NOMO-1 treated with dmso at 0.1 percent for 144 hours (cell line): ENCODE measurements at regions not wholly inside any gene's neighbourhood (a gene's known extent, or its start where the extent isn't known, plus 50 kb on each side); places are given as distances from the start of the nearest gene placed in this dataset.
"Not testable (repeated sequence)": the region's sequence is repeated elsewhere in the genome, so short reads cannot be mapped to it uniquely, and the experiment has no call there.

Experiments used
- DNase-seq: peaks from one replicate; lab custom pipeline; 2025; ENCODE audit not compliant: unreplicated experiment; lab: John Stamatoyannopoulos, UW

- no peak for DNase-seq
Observed at GRCh38 chr15:47027322-47027946, 689.9 kb upstream of the SEMA6D start.

GRCh38 chr15:47035475-47036406 is 681.6 kb upstream of the SEMA6D start:
- DNase-seq, result no peak

- no peak for DNase-seq
Observed at GRCh38 chr15:47037003-47037402, 680.3 kb upstream of the SEMA6D start.

DNA sequence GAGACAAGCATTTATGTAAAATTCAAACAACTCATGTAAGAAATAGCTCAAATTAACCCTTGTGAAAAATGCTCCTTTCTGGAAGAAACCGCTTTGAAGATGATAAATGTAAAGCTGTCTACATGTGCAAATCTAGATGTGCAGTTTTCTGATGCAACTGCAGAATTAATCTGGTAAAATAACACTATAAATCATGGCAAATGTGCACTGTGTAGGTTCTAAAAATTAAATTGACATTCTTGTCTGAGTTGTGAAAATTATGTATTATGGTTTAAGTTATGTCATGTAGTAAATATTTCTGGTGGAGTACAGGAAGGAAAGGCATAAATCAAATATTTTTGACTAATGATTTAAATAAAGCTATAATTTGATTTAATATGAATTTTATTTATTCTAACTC is 678.1 kb upstream of the SEMA6D start:
- no peak for DNase-seq

- no peak for DNase-seq
Observed at GRCh38 chr15:47041301-47041700, 676.0 kb upstream of the SEMA6D start.

DNA sequence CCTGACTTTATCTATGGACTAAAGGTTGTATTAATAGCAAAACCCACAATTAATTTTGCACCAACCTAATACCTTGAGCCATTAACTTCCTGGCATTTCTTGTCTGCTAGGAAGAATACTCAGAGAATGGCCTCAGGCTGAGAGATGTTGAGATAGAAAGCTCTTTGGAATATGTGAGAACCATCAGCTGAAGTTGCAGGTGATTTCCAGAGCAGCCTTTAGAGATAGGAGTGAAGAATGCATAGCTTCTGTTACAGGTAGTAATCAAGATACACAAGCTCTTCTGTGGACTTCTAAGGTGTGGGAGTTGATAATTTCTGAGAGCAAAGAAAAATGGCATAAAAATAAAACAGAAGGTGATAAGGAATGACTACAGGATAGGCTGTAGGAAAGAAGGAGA is 669.3 kb upstream of the SEMA6D start:
- not testable (repeated sequence) for DNase-seq

GRCh38 chr15:47066392-47066791 is 650.9 kb upstream of the SEMA6D start:
- DNase-seq, result no peak

GRCh38 chr15:47077846-47078245 is 639.5 kb upstream of the SEMA6D start:
- not testable (repeated sequence) for DNase-seq

DNA sequence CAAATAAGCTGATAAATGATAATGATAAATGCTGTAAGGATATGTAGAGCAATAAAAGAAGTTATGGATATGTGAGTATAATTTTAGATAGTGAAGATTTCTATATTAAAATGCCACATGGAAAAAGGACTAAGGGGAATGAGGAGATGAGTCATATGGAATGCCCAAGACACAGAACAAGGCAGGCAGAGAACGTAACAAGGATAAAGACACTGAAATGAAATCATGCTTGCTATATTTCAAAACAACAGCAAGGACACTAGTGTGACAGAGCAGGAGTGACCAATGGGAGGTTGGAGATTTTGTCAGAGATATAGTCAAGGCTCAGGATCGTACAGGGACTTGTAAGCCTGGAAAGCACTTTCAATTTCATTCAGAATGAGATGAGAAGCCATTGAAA is 621.5 kb upstream of the SEMA6D start:
- DNase-seq, result no peak

- DNase-seq, result not testable (repeated sequence)
Observed at GRCh38 chr15:47098526-47098925, 618.8 kb upstream of the SEMA6D start.

GRCh38 chr15:47099801-47100200 is 617.5 kb upstream of the SEMA6D start:
- not testable (repeated sequence) for DNase-seq

DNA sequence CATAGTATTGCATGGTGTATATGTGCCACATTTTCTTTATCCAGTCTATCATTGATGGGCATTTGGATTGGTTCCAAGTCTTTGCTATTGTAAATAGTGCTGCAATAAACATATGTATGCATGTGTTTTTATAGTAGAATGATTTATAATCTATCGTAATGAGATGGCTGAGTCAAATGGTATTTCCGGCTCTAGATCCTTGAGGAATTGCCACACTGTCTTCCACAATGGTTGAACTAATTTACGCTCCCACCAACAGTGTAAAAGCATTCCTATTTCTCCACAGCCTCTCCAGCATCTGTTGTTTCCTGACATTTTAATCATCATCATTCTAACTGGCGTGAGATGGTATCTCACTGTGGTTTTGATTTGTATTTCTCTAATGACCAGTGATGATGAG is 608.5 kb upstream of the SEMA6D start:
- not testable (repeated sequence) for DNase-seq

GRCh38 chr15:47116698-47117097 is 600.6 kb upstream of the SEMA6D start:
- DNase-seq, result no peak

- no peak for DNase-seq
Observed at GRCh38 chr15:47119349-47119748, 598.0 kb upstream of the SEMA6D start.

DNA sequence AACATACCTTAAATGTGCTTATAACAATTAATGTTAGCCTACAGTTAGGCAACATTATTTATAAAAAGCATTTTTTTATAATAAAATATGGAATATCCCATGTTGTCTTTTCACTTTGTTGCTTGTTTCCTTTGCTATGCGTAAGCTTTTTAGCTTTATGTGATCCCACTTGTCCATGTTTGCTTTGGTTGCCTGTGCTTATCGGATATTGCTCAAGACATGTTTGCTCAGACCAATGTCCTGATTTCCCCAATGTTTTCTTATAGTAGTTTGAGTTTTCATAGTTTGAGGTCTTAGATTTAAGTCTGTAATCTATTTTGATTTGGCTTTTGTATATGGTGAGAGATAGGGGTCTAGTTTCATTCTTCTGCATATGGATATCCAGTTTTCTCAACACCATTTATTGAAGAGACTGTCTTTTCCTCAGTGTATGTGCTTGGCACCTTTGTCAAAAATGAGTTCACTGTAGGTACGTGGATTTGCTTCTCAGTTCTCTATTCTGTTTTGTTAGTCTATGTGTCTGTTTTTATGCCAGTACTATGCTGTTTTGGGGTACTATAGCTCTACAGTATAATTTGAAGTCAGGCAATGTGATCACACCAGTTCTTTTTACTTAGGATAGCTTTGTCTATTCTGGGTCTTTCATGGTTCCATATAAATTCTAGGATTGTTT is 592.7 kb upstream of the SEMA6D start:
- no peak for DNase-seq

DNA sequence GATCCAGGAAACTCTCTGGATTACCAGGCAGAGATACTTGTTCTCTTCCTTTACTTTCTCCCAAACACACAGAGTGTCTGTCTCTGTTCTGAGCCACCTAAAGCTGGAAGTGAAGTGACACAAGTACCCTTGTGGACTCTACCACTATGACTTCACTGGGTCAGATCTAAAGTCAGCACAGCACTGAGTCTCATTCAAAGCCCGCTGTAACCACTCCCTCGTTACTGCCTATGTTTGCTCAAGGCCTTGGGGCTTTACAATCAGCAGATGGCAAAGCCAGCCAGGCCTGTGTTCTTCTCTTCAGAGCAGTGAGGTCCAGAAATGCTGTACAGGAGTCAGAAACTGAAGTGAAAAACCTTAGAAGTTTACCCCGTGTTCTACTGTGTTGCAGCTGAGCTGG is 588.3 kb upstream of the SEMA6D start:
- no peak for DNase-seq

DNA sequence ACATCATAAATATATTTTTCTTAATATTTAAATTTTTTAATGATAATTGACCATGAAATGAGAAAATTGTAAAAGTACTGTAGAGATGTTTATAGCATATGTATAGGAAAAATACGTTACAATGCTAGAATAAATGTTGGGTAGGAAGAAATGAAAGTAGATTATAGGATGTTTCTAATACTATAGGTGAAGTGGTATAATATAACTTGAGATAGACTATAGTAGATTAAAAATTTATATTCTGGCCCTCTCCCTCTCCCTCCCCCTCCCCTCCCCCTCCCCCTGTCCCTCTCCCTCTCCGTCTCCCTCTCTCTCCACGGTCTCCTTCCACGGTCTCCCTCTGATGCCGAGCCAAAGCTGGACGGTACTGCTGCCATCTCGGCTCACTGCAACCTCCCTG is 585.9 kb upstream of the SEMA6D start:
- DNase-seq, result not testable (repeated sequence)

- no peak for DNase-seq
Observed at GRCh38 chr15:47135267-47135666, 582.0 kb upstream of the SEMA6D start.

- DNase-seq, result no peak
Observed at GRCh38 chr15:47136236-47136635, 581.1 kb upstream of the SEMA6D start.

GRCh38 chr15:47139965-47140364 is 577.3 kb upstream of the SEMA6D start:
- no peak for DNase-seq

GRCh38 chr15:47157827-47158226 is 559.5 kb upstream of the SEMA6D start:
- no peak for DNase-seq

- no peak for DNase-seq
Observed at GRCh38 chr15:47158573-47158972, 558.7 kb upstream of the SEMA6D start.
